Body of pancreas (tissue), 4 donors: ENCODE measurements at regions not wholly inside any gene's neighbourhood (a gene's known extent, or its start where the extent isn't known, plus 50 kb on each side); places are given as distances from the start of the nearest gene placed in this dataset.

Experiments
- ATAC-seq: fragments of 150-250 bp; one replicate; pipeline ENCODE4 v1.9.1; 2016
- DNase-seq, 4 donors: peaks; one replicate each; pipeline ENCODE4 v3.0.0-alpha.2; 2019
- H3K27ac ChIP-seq, 4 donors: fragments of 200-600 bp; sonication (generic); 1 replicate in 3 of 4; 2 replicates in 1 of 4; pipeline versions ENCODE4 v1.5.1 to v1.6.1; 2016 to 2019; ENCODE audit warnings: mild to moderate bottlenecking in 1 of 4, mixed read lengths in 1 of 4, moderate library complexity in 1 of 4
- H3K27me3 ChIP-seq, 2 donors: fragments of 200-600 bp; sonication (generic); one replicate each; pipeline ENCODE4 v1.6.0; 2016; ENCODE audit warnings: mild to moderate bottlenecking in 1 of 2
- H3K36me3 ChIP-seq, 2 donors: fragments of 200-600 bp; sonication (generic); replicated peaks in 1 of 2; 2 replicates each; pipeline ENCODE4 v1.5.1; 2016; ENCODE audit warnings: low read depth in 2 of 2; ENCODE audit not compliant: insufficient read depth in 1 of 2
- H3K4me1 ChIP-seq: fragments of 200-600 bp; sonication (generic); one replicate; pipeline ENCODE4 v1.6.0; 2016
- H3K4me3 ChIP-seq, 2 donors: fragments of 200-600 bp; sonication (generic); 1 replicate in 1 of 2; 2 replicates in 1 of 2; pipeline ENCODE4 v1.5.1; 2016 to 2019
- H3K9me3 ChIP-seq, 3 donors: fragments of 200-600 bp; sonication (generic); 1 replicate in 2 of 3; 2 replicates in 1 of 3; pipeline ENCODE4 v1.5.1; 2016
- POLR2A ChIP-seq, 3 donors: fragments of 450-650 bp; IDR thresholded peaks; one replicate each; pipeline ENCODE4 v1.6.1; 2016; ENCODE audit warnings: antibody characterized with exemption in 3 of 3, mild to moderate bottlenecking in 2 of 3
- WGBS, 2 donors: methylation state at CpG; one replicate each; pipeline ENCODE4 v1.1.5; 2017; 5-methylcytosine and 5-hydroxymethylcytosine counted together
- intact Hi-C: fragments of 100-400 bp; cut with DNase I; formaldehyde crosslinking; loops from one replicate; pipeline ENCODE4 v1.15.1; 2023
- TF ChIP-seq, protein P1 (sequence below), 7 experiments: fragments of 450-650 bp in 4 of 7; fragments of 200-600 bp in 3 of 7; sonication (generic) in 3 of 7; IDR thresholded peaks; one replicate each; pipeline ENCODE4 v1.5.1; 2016 to 2019; ENCODE audit warnings: antibody characterized with exemption in 7 of 7

- no peak for TF ChIP-seq POLR2A (IDR thresholded peaks at IDR 0.05)
- TF ChIP-seq, protein P1, sequence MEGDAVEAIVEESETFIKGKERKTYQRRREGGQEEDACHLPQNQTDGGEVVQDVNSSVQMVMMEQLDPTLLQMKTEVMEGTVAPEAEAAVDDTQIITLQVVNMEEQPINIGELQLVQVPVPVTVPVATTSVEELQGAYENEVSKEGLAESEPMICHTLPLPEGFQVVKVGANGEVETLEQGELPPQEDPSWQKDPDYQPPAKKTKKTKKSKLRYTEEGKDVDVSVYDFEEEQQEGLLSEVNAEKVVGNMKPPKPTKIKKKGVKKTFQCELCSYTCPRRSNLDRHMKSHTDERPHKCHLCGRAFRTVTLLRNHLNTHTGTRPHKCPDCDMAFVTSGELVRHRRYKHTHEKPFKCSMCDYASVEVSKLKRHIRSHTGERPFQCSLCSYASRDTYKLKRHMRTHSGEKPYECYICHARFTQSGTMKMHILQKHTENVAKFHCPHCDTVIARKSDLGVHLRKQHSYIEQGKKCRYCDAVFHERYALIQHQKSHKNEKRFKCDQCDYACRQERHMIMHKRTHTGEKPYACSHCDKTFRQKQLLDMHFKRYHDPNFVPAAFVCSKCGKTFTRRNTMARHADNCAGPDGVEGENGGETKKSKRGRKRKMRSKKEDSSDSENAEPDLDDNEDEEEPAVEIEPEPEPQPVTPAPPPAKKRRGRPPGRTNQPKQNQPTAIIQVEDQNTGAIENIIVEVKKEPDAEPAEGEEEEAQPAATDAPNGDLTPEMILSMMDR (IDR thresholded peaks at IDR 0.05) = no peak
- Histone ChIP-seq H3K4me1 (no peaks in the 10 kb centered on the region), H3K9me3 (no peaks in the 10 kb centered on the region), H3K4me3 (no peak overlapping the region), H3K36me3 (no peaks in the 10 kb centered on the region), H3K27ac (no peak overlapping the region), H3K27me3 (no peaks in the 10 kb centered on the region)
- no peak for ATAC-seq
- WGBS, 2 donors = 90 to 91% methylated on average over 1 of the region's 1 CpG
- intact Hi-C loops = no loop called here
- DNase-seq = no peak
These were observed 525.6 kb upstream of the CAMK1G start for GRCh38 chr1:209057901-209058300.

- ATAC-seq = no peak
- 52 to 68% methylated on average over 2 of the region's 2 CpGs for WGBS, 2 donors
These were observed 524.1 kb upstream of the CAMK1G start for GRCh38 chr1:209059376-209059775.

DNA sequence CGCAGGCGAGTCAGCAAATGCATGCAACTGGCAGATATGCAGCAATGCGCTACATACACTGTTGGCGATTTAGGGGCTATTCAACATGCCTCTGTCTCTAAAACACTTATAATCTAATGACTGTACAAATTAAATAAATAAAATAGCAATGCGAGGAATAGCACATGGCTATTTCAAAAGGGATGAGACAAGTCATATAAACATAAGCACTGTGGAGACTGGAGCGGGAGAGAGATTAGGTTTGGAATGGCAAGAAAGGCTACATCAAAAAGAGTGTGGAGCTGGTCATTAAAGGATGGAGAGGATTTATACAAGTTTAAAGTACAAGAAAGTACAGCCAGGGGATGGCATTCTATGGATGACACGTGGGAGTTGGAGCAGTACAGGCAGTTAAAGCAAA lies 523.5 kb upstream of the CAMK1G start:
- no peaks in the 10 kb centered on the region for H3K9me3 ChIP-seq
- ATAC-seq (no peak), DNase-seq (no peak)
- H3K36me3 ChIP-seq = no peaks in the 10 kb centered on the region
- no peaks in the 10 kb centered on the region for H3K4me1 ChIP-seq
- H3K27me3 ChIP-seq = no peaks in the 10 kb centered on the region
- 66 to 83% methylated on average over 7 of the region's 7 CpGs for WGBS, 2 donors
- intact Hi-C loops = no loop called here
- no peak for TF ChIP-seq POLR2A (IDR thresholded peaks at IDR 0.05)
- TF ChIP-seq, protein P1 (IDR thresholded peaks at IDR 0.05) = no peak
- no peak overlapping the region for H3K27ac ChIP-seq
- H3K4me3 ChIP-seq = no peak overlapping the region

More at GRCh38 chr1:209059376-209059775, 524.1 kb upstream of the CAMK1G start:
- Histone ChIP-seq H3K9me3 (no peaks in the 10 kb centered on the region), H3K27me3 (no peaks in the 10 kb centered on the region), H3K4me1 (no peaks in the 10 kb centered on the region), H3K4me3 (no peak overlapping the region), H3K27ac (no peak overlapping the region), H3K36me3 (no peaks in the 10 kb centered on the region)
- intact Hi-C loops = no loop called here
- TF ChIP-seq, protein P1 (IDR thresholded peaks at IDR 0.05) = no peak
- DNase-seq = no peak

DNA sequence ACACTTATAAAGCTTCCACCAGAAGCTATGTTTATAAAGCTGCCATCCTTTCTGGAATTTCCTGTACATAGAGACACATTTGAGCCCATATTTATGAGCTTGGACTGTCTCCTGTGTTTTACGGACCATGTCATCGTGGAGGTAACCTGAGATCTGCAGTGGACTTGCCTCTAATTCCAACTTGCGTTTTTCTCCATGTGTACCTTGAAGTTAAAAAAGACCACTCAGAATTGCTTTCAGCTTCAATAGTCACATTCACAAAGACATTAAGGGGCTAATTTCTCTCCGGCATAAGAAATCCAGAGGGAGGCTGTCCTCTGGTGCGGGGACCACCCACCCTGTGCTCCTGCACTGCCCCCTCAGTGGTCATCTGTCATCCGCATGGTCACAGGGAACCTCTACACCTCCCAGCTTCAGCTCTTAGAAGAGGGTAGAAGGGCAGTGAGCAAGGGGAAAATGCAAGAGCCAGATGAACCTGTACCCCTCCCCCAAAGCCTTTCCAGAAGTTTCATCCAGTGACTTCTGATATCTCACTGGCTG lies 521.4 kb upstream of the CAMK1G start:
- intact Hi-C loops = no loop called here
- Histone ChIP-seq H3K4me1 (no peaks in the 10 kb centered on the region), H3K27me3 (no peaks in the 10 kb centered on the region), H3K9me3 (no peaks in the 10 kb centered on the region), H3K4me3 (no peak overlapping the region), H3K36me3 (no peaks in the 10 kb centered on the region), H3K27ac (no peak overlapping the region)
- TF ChIP-seq, protein P1 (IDR thresholded peaks at IDR 0.05) = no peak
- no peak for TF ChIP-seq POLR2A (IDR thresholded peaks at IDR 0.05)
- DNase-seq (no peak), ATAC-seq (no peak)
- 79 to 81% methylated on average over 6 of the region's 6 CpGs for WGBS, 2 donors

- Histone ChIP-seq H3K4me3 (no peak overlapping the region), H3K36me3 (no peaks in the 10 kb centered on the region), H3K27ac (no peak overlapping the region), H3K4me1 (no peaks in the 10 kb centered on the region), H3K9me3 (no peaks in the 10 kb centered on the region), H3K27me3 (no peaks in the 10 kb centered on the region)
- intact Hi-C loops = no loop called here
- DNase-seq (no peak), ATAC-seq (no peak)
- no peak for TF ChIP-seq POLR2A (IDR thresholded peaks at IDR 0.05)
- TF ChIP-seq, protein P1 (IDR thresholded peaks at IDR 0.05) = no peak
- WGBS, 2 donors = 57 to 68% methylated on average over 1 of the region's 1 CpG
These were observed 520.7 kb upstream of the CAMK1G start for GRCh38 chr1:209062863-209063262.
